ENCODE measurements at regions not wholly inside any gene's neighbourhood (a gene's known extent, or its start where the extent isn't known, plus 50 kb on each side); places are given as distances from the start of the nearest gene placed in this dataset.
A peak's percentile ranks its signal among the peaks of the same experiment; 100 is the strongest.

DNA sequence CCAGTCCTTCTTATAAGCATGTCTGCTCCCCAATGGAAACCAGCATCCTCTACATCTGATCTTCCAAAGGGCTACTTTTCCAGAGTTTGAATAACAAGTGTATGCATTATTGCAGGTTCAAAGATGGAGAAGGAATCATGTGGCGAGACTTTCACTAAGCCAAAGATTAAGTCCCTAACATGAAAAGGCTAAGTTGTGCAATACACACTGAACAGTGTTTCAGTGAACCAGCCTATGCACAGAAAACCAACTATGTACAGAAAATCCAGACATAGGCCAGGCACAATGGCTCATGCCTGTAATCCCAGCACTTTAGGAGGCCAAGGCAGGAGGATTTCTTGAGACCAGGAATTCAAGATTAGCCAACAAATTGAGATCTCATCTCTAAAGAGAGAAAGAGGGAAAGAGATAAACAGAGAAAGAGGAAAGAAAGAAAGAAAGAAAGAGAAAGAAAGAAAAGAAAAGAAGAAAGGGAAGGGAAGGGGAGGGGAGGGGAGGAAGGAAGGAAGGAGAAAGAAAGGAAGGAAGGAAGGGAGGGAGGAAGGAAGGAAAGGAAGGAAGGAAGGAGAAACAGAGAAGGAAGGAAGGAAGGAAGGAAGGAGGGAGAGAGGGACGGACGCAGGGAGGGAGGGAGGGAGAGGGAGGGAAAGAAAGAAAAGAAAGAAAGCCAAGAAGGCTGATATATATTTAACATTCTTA lies 181.7 kb downstream of the LTN1 start:
- 67 to 72% methylated on average over 1 to 3 of the region's 3 CpGs for WGBS, 2 donors
- DNase-seq = no peak
- H3K4me1 ChIP-seq = no peaks in the 10 kb centered on the region
- no peaks in the 10 kb centered on the region for H3K9me3 ChIP-seq
- no peaks in the 10 kb centered on the region for H3K36me3 ChIP-seq
- H3K27me3 ChIP-seq = no peaks in the 10 kb centered on the region
- intact Hi-C loops (cut with DNase I) = no loop called here
- H3K4me3 ChIP-seq = no peak overlapping the region
- H3K27ac ChIP-seq = no peak overlapping the region
- no peak for TF ChIP-seq POLR2A (IDR thresholded peaks at IDR 0.05)
- TF ChIP-seq, protein P1, sequence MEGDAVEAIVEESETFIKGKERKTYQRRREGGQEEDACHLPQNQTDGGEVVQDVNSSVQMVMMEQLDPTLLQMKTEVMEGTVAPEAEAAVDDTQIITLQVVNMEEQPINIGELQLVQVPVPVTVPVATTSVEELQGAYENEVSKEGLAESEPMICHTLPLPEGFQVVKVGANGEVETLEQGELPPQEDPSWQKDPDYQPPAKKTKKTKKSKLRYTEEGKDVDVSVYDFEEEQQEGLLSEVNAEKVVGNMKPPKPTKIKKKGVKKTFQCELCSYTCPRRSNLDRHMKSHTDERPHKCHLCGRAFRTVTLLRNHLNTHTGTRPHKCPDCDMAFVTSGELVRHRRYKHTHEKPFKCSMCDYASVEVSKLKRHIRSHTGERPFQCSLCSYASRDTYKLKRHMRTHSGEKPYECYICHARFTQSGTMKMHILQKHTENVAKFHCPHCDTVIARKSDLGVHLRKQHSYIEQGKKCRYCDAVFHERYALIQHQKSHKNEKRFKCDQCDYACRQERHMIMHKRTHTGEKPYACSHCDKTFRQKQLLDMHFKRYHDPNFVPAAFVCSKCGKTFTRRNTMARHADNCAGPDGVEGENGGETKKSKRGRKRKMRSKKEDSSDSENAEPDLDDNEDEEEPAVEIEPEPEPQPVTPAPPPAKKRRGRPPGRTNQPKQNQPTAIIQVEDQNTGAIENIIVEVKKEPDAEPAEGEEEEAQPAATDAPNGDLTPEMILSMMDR (IDR thresholded peaks at IDR 0.05) = no peak

DNA sequence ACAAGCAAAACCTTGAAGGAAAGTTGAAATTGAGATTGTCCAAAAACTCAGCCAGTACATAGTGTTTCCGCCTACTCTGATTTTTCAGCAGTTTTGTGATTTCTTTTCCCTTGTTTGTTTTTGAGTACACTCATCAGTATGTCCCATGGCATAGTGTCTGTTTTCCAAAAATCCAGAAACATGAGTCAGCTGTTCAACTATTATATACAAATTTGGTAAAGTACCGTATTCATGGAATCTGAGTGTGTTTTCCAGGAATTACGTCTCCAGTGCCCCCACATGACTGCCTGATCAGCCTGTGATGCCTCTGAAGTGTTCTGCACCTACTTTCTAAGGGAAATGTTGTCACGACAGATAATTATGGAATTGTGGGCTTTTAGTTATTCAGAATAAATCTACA lies 186.8 kb downstream of the LTN1 start:
- H3K27me3 ChIP-seq = no peaks in the 10 kb centered on the region
- no peak overlapping the region for H3K4me3 ChIP-seq
- WGBS, 2 donors = 43 to 60% methylated on average over 4 of the region's 4 CpGs
- no peaks in the 10 kb centered on the region for H3K9me3 ChIP-seq
- no peaks in the 10 kb centered on the region for H3K36me3 ChIP-seq
- peaks cover 0 to 10% (median 6%) of the 10 kb centered on the region in 3 donors for H3K4me1 ChIP-seq
- no peak for DNase-seq
- TF ChIP-seq, protein P1 (IDR thresholded peaks at IDR 0.05) = no peak
- TF ChIP-seq POLR2A (IDR thresholded peaks at IDR 0.05) = no peak
- peak overlapping the region in 3 of 4 donors; percentile 64 to 75 (median 73) for H3K27ac ChIP-seq
- intact Hi-C loops (cut with DNase I) = no loop called here

DNA sequence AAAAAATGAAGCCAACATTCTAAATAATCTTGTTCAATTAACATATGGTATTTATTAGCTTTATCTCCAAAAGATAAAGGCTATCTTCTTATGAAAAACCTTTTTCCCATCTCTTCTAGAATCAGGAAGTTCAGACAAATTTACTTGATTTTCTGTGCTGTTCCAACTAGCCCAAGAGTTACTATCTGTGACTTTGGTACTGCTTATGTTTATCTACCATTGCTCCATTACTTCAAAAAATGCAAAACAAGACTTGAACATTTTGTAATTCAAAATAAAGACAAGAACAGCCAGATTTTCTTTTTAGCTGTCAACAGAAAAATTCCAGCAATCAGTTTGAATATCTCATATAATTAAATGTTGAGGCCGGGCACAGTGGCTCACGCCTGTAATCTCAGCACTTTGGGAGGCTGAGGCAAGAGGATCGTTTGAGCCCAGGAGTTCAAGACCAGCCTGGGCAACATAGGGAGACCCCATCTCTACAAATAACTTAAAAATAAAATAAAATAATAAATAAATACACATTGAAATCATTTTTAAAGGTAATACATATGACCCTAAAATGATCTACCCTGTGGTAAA lies 188.5 kb downstream of the LTN1 start:
- TF ChIP-seq POLR2A (IDR thresholded peaks at IDR 0.05) = no peak
- TF ChIP-seq, protein P1 (IDR thresholded peaks at IDR 0.05) = no peak
- Histone ChIP-seq H3K4me3 (peak overlapping the region in 2 of 4 donors; percentile 3 to 45), H3K9me3 (no peaks in the 10 kb centered on the region), H3K27ac (peak overlapping the region in 3 of 4 donors; percentile 64 to 75 (median 73)), H3K4me1 (peaks cover 0 to 10% (median 6%) of the 10 kb centered on the region in 3 donors), H3K27me3 (no peaks in the 10 kb centered on the region), H3K36me3 (no peaks in the 10 kb centered on the region)
- 69 to 98% methylated on average over 3 of the region's 3 CpGs for WGBS, 2 donors
- no peak for DNase-seq
- intact Hi-C loops (cut with DNase I) = no loop called here

DNA sequence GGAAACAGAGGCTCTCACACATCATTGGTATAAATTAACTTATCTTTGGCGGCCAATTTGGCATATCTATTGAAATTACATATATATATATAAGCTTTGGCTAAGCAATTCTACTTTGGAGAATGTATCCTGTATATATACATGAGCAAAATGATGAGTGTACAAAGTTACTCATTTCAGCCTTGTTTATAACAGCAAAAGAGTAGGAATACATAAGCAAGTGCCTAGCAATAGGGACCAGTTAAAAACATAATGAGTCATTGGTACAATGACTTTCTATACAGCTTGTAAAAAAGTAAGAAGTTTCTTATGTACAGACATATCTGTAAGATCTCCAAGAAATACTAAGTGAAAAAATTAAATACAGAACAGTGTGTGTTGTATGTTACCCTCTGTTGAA lies 190.8 kb downstream of the LTN1 start:
- H3K27ac ChIP-seq = no peak overlapping the region
- TF ChIP-seq, protein P1 (IDR thresholded peaks at IDR 0.05) = no peak
- TF ChIP-seq POLR2A (IDR thresholded peaks at IDR 0.05) = no peak
- DNase-seq = no peak
- H3K4me3 ChIP-seq = peak overlapping the region in 1 of 4 donors; percentile 45
- H3K9me3 ChIP-seq = no peaks in the 10 kb centered on the region
- intact Hi-C loops (cut with DNase I) = no loop called here
- no peaks in the 10 kb centered on the region for H3K27me3 ChIP-seq
- 90 to 96% methylated on average over 1 of the region's 1 CpG for WGBS, 2 donors
- peaks cover 0 to 10% (median 6%) of the 10 kb centered on the region in 3 donors for H3K4me1 ChIP-seq
- H3K36me3 ChIP-seq = no peaks in the 10 kb centered on the region

DNA sequence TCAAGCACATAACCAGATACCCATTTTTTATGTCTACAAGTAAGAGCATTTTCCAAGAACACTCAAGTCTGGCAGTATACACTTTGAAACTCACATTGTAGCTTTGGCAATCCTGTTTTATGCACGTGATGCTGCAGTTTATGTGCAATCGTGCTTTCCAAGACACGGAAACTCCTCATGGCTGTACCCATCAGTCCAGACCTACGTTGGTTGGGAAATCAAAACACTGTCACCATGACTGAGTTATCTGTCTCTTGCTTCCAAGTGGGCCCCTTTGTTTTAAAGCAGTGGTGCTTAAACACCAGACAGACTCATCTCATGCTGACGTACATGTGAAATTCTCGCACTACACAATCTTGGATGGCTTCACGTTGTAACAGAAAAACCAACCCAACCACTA lies 192.8 kb downstream of the LTN1 start:
- Histone ChIP-seq H3K4me1 (peaks cover 0 to 6% (median 0%) of the 10 kb centered on the region in 3 donors), H3K4me3 (no peak overlapping the region), H3K36me3 (no peaks in the 10 kb centered on the region), H3K27ac (no peak overlapping the region), H3K9me3 (no peaks in the 10 kb centered on the region), H3K27me3 (no peaks in the 10 kb centered on the region)
- no peak for DNase-seq
- intact Hi-C loops (cut with DNase I) = no loop called here
- WGBS, 2 donors = 82 to 84% methylated on average over 7 of the region's 7 CpGs
- TF ChIP-seq, protein P1 (IDR thresholded peaks at IDR 0.05) = no peak
- TF ChIP-seq POLR2A (IDR thresholded peaks at IDR 0.05) = no peak
